ENCODE measurements at regions not wholly inside any gene's neighbourhood (a gene's known extent, or its start where the extent isn't known, plus 50 kb on each side); places are given as distances from the start of the nearest gene placed in this dataset.

DNA sequence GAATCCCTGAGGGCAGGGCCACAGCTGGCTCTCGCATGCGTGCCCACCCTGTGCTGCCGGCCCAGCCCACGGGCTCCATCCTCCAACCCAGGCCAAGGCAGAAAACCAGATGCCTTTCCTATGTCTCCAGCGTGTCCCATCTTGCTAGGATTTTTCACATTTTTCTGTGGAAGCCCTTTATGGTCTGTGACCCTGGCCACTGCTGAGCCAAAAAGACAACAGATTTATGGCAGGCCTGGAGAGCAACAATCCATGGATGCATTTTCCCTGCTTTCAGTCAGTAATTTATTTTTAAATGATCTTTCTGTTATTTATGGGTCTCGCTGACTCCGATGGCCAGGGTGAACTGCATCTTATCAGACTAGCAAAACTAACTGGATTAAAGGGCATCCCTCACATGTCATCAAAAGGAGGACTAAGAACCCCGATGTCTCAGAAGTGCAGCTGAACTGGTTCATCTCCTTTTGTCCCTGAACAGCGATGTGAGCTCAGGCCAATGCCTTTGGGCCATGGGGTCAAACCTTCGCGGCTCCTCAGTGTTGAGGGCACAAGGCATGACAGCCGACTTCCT, 346.0 kb downstream of the CYRIA start:
- TF ChIP-seq ZFP3 (CRISPR knock-in tag; IDR thresholded peaks at IDR 0.05) (no peak), ESRRG (CRISPR knock-in tag; IDR thresholded peaks at IDR 0.05) (no peak), GLIS3 (CRISPR knock-in tag; IDR thresholded peaks at IDR 0.05) (no peak)
- TF ChIP-seq, protein P1, sequence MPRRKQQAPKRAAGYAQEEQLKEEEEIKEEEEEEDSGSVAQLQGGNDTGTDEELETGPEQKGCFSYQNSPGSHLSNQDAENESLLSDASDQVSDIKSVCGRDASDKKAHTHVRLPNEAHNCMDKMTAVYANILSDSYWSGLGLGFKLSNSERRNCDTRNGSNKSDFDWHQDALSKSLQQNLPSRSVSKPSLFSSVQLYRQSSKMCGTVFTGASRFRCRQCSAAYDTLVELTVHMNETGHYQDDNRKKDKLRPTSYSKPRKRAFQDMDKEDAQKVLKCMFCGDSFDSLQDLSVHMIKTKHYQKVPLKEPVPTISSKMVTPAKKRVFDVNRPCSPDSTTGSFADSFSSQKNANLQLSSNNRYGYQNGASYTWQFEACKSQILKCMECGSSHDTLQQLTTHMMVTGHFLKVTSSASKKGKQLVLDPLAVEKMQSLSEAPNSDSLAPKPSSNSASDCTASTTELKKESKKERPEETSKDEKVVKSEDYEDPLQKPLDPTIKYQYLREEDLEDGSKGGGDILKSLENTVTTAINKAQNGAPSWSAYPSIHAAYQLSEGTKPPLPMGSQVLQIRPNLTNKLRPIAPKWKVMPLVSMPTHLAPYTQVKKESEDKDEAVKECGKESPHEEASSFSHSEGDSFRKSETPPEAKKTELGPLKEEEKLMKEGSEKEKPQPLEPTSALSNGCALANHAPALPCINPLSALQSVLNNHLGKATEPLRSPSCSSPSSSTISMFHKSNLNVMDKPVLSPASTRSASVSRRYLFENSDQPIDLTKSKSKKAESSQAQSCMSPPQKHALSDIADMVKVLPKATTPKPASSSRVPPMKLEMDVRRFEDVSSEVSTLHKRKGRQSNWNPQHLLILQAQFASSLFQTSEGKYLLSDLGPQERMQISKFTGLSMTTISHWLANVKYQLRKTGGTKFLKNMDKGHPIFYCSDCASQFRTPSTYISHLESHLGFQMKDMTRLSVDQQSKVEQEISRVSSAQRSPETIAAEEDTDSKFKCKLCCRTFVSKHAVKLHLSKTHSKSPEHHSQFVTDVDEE (CRISPR knock-in tag; IDR thresholded peaks at IDR 0.05), result 0 out of 2 replicates have a peak, but pooled peaks have one; percentile 62
